HG02884 (cell line): ENCODE measurements at regions not wholly inside any gene's neighbourhood (a gene's known extent, or its start where the extent isn't known, plus 50 kb on each side); places are given as distances from the start of the nearest gene placed in this dataset.

Experiments
- ATAC-seq: cut with Tn5 transposase; IDR thresholded peaks from one replicate; pipeline ENCODE4 v1.9.1; 2021; ENCODE audit warnings: mild to moderate bottlenecking, moderate library complexity; ENCODE audit not compliant: unreplicated experiment

- ATAC-seq = no peak
Measured at GRCh38 chr16:9366048-9366969, 274.9 kb downstream of the HAPSTR1 start.

GRCh38 chr16:9370061-9370491 is 278.6 kb downstream of the HAPSTR1 start:
- ATAC-seq = no peak

- ATAC-seq = no peak
Measured at GRCh38 chr16:9371713-9372448, 280.4 kb downstream of the HAPSTR1 start.

- ATAC-seq = no peak
Measured at GRCh38 chr16:9372934-9373890, 281.8 kb downstream of the HAPSTR1 start.

- ATAC-seq = no peak
Measured at GRCh38 chr16:9374061-9374460, 282.6 kb downstream of the HAPSTR1 start.

GRCh38 chr16:9378876-9379275 is 287.4 kb downstream of the HAPSTR1 start:
- no peak for ATAC-seq

- no peak for ATAC-seq
Measured at GRCh38 chr16:9380221-9380620, 288.8 kb downstream of the HAPSTR1 start.

- ATAC-seq = no peak
Measured at GRCh38 chr16:9381399-9381798, 290.0 kb downstream of the HAPSTR1 start.

GRCh38 chr16:9381905-9382304 is 290.5 kb downstream of the HAPSTR1 start:
- ATAC-seq = no peak

- ATAC-seq = no peak
Measured at GRCh38 chr16:9383281-9383680, 291.8 kb downstream of the HAPSTR1 start.

- no peak for ATAC-seq
Measured at GRCh38 chr16:9384141-9384540, 292.7 kb downstream of the HAPSTR1 start.

- no peak for ATAC-seq
Measured at GRCh38 chr16:9389543-9390207, 298.2 kb downstream of the HAPSTR1 start.

- ATAC-seq = no peak
Measured at GRCh38 chr16:9392956-9393355, 301.5 kb downstream of the HAPSTR1 start.

- ATAC-seq = no peak
Measured at GRCh38 chr16:9393591-9393990, 302.1 kb downstream of the HAPSTR1 start.

- ATAC-seq = no peak
Measured at GRCh38 chr16:9395958-9396359, 304.5 kb downstream of the HAPSTR1 start.

GRCh38 chr16:9399573-9399972 is 308.1 kb downstream of the HAPSTR1 start:
- no peak for ATAC-seq

GRCh38 chr16:9401173-9401572 is 309.7 kb downstream of the HAPSTR1 start:
- no peak for ATAC-seq

GRCh38 chr16:9402293-9402860 is 310.9 kb downstream of the HAPSTR1 start:
- ATAC-seq = no peak

GRCh38 chr16:9404811-9405210 is 313.4 kb downstream of the HAPSTR1 start:
- ATAC-seq = no peak
